Transverse colon (tissue), 4 donors: ENCODE measurements at regions not wholly inside any gene's neighbourhood (a gene's known extent, or its start where the extent isn't known, plus 50 kb on each side); places are given as distances from the start of the nearest gene placed in this dataset.

ENCODE experiments used
- DNase-seq: peaks from one replicate; pipeline ENCODE4 v3.0.0-alpha.2; 2019
- H3K27ac ChIP-seq, 4 donors: fragments of 200-600 bp; sonication (generic); 2 replicates each; pipeline ENCODE4 v1.5.1; 2016 to 2018; ENCODE audit warnings: inconsistent platforms in 4 of 4
- H3K27me3 ChIP-seq: fragments of 200-600 bp; sonication (generic); 2 replicates; pipeline ENCODE4 v1.5.1; 2017; ENCODE audit warnings: inconsistent platforms
- H3K36me3 ChIP-seq, 4 donors: fragments of 200-600 bp; sonication (generic); 2 replicates each; pipeline ENCODE4 v1.5.1; 2017 to 2019; ENCODE audit warnings: inconsistent platforms in 4 of 4
- H3K4me1 ChIP-seq, 4 donors: fragments of 200-600 bp; sonication (generic); 2 replicates each; pipeline ENCODE4 v1.5.1; 2017 to 2020; ENCODE audit warnings: inconsistent platforms in 4 of 4
- H3K4me3 ChIP-seq, 4 donors: fragments of 200-600 bp; sonication (generic); 1 replicate in 1 of 4; 2 replicates in 3 of 4; pipeline versions ENCODE4 v1.5.1 to v1.6.1; 2017 to 2019; ENCODE audit warnings: inconsistent platforms in 4 of 4
- H3K9me3 ChIP-seq, 2 donors: fragments of 200-600 bp; sonication (generic); 2 replicates each; pipeline ENCODE4 v1.5.1; 2017 to 2019; ENCODE audit warnings: inconsistent platforms in 2 of 2
- EP300 ChIP-seq: sonication (generic); formaldehyde crosslinking; IDR thresholded peaks from one replicate; pipeline ENCODE4 v1.6.1; 2017; ENCODE audit warnings: antibody characterized with exemption, low read depth
- POLR2A ChIP-seq: fragments of 450-650 bp; IDR thresholded peaks from one replicate; pipeline ENCODE4 v1.6.1; 2016; ENCODE audit warnings: antibody characterized with exemption, mild to moderate bottlenecking, moderate library complexity
- POLR2AphosphoS5 ChIP-seq, 3 donors: sonication (generic); formaldehyde crosslinking; IDR thresholded peaks; one replicate each; pipeline ENCODE4 v1.6.1; 2016; ENCODE audit warnings: antibody characterized with exemption in 3 of 3
- WGBS, 2 donors: methylation state at CpG; one replicate each; pipeline ENCODE4 v1.1.5; 2018; ENCODE audit warnings: low coverage in 1 of 2; 5-methylcytosine and 5-hydroxymethylcytosine counted together
- in situ Hi-C, 4 donors: fragments of 200-750 bp; cut with MboI; loops; one replicate each; pipeline versions ENCODE4 v1.15.0 to v1.15.1; 2017; ENCODE audit warnings: low sequenced_read_pairs in 3 of 4, low pct_ligation_motif_present in 1 of 4, low pct_unique_long_range_greater_than_20kb in 1 of 4
- intact Hi-C: fragments of 100-400 bp; cut with DNase I; formaldehyde crosslinking; loops from one replicate; pipeline ENCODE4 v1.15.1; 2023; ENCODE audit warnings: low total_unique reads
- TF ChIP-seq, protein P1 (sequence below), 5 experiments: fragments of 200-600 bp in 3 of 5; fragments of 450-650 bp in 2 of 5; sonication (generic) in 3 of 5; IDR thresholded peaks; 1 replicate in 2 of 5; 2 replicates in 3 of 5; pipeline ENCODE4 v1.5.1; 2016 to 2017; ENCODE audit warnings: antibody characterized with exemption in 5 of 5, inconsistent platforms in 3 of 5, mild to moderate bottlenecking in 2 of 5, moderate library complexity in 1 of 5

DNA sequence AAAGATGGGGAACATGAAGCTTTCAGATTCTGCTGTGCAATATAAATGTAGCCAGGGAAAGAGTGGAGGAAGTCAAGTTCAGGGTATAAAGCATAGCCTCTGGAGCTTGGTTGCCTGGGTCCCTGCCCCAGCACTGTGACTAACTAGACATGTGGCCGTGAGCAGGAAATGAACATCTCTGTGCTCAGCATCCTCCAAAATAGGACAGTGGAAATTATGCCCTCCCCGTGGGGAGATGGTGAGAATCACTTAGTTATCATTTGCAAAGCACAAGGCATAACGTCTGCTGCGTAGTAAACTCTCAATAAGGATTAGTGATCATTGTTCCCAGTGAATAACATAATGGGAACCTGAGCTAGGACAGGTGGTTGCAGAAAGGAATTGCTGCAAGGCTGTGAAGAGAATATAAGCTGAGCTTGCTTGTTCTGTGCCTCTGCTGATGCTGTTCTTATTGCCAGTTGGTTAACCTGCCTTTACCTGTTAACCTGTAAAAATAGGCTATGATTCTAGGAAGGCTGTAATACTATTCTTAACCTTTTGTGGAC lies 441.0 kb downstream of the COG6 start:
- in situ Hi-C loops, result no loop called here
- DNase-seq, result no peak
- TF ChIP-seq POLR2AphosphoS5 (IDR thresholded peaks at IDR 0.05) (no peak), POLR2A (no peak), EP300 (no peak)
- TF ChIP-seq, protein P1, sequence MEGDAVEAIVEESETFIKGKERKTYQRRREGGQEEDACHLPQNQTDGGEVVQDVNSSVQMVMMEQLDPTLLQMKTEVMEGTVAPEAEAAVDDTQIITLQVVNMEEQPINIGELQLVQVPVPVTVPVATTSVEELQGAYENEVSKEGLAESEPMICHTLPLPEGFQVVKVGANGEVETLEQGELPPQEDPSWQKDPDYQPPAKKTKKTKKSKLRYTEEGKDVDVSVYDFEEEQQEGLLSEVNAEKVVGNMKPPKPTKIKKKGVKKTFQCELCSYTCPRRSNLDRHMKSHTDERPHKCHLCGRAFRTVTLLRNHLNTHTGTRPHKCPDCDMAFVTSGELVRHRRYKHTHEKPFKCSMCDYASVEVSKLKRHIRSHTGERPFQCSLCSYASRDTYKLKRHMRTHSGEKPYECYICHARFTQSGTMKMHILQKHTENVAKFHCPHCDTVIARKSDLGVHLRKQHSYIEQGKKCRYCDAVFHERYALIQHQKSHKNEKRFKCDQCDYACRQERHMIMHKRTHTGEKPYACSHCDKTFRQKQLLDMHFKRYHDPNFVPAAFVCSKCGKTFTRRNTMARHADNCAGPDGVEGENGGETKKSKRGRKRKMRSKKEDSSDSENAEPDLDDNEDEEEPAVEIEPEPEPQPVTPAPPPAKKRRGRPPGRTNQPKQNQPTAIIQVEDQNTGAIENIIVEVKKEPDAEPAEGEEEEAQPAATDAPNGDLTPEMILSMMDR (IDR thresholded peaks at IDR 0.05), result no peak
- intact Hi-C loops, result no loop called here
- Histone ChIP-seq H3K27me3 (no peaks in the 10 kb centered on the region), H3K27ac (no peak overlapping the region), H3K9me3 (no peaks in the 10 kb centered on the region), H3K4me1 (peaks cover 0 to 13% (median 1%) of the 10 kb centered on the region in 4 donors), H3K36me3 (no peaks in the 10 kb centered on the region), H3K4me3 (no peak overlapping the region)
- 73 to 76% methylated on average over 2 to 4 of the region's 4 CpGs for WGBS, 2 donors

DNA sequence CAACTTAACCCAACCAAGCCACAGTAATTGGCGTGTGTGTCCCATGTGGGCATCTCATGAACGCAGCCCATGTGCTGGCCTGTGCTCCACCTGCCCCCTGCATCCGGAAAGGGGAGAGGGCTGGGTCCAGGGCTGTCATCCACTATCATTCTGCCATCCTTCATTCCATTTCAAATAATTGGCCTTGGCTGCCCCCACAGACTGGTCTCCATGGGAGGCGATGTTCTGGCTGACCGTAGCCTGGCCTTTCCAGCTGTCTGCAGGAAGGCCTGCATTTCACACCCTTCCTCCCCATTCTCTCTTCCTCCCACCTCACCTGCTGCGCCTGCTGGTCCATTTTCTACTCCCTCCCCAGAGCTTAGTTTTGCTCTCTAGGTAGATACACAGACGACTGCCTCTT lies 442.8 kb downstream of the COG6 start:
- TF ChIP-seq POLR2AphosphoS5 (IDR thresholded peaks at IDR 0.05), result no peak
- TF ChIP-seq POLR2A, result no peak
- TF ChIP-seq EP300, result no peak
- TF ChIP-seq, protein P1 (IDR thresholded peaks at IDR 0.05), result no peak
- Histone ChIP-seq H3K9me3 (no peaks in the 10 kb centered on the region), H3K4me3 (no peak overlapping the region), H3K27me3 (no peaks in the 10 kb centered on the region), H3K27ac (no peak overlapping the region), H3K36me3 (no peaks in the 10 kb centered on the region), H3K4me1 (peaks cover 0 to 11% (median 1%) of the 10 kb centered on the region in 4 donors)
- no peak for DNase-seq
- intact Hi-C loops, result no loop called here
- 87 to 100% methylated on average over 1 to 7 of the region's 7 CpGs for WGBS, 2 donors
- in situ Hi-C loops, result no loop called here

DNA sequence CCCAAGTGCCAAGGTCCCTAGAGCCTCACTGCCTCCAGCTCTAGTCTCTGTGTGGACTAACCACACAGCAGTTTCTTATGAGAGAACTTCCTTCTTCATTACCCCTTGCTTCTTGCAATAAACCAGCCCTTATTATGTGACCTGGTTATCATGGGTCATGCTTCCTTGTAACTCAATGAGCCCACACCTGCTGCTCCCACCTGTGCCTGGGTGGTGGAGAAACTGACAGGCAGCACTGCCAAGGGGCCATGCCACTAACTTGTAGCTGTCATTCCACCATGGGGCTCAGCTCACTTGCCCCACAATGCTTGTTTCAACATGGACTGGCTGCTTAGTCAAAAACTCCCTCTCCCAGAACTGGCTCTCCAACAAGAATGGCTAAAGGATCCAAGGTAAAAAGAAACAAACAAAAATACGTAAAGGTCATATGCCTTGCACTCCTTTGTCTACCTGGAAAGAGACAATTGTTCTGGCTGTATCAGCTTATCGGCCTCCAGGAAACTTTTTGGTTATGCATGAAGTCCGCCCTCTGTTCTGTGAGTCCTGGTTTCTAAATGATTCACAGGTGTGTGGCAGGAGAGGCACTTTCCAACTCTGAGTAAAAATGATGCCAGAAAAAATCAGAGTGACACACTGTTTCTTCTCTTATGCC lies 446.4 kb downstream of the COG6 start:
- H3K27me3 ChIP-seq, result no peaks in the 10 kb centered on the region
- H3K36me3 ChIP-seq, result no peaks in the 10 kb centered on the region
- H3K27ac ChIP-seq, result no peak overlapping the region
- H3K4me1 ChIP-seq, result no peaks in the 10 kb centered on the region
- no peak for DNase-seq
- 76 to 77% methylated on average over 3 of the region's 3 CpGs for WGBS, 2 donors
- intact Hi-C loops, result no loop called here
- in situ Hi-C loops, result no loop called here
- no peak overlapping the region for H3K4me3 ChIP-seq
- H3K9me3 ChIP-seq, result no peaks in the 10 kb centered on the region
- no peak for TF ChIP-seq EP300
- no peak for TF ChIP-seq POLR2A
- TF ChIP-seq, protein P1 (IDR thresholded peaks at IDR 0.05), result no peak
- no peak for TF ChIP-seq POLR2AphosphoS5 (IDR thresholded peaks at IDR 0.05)

DNA sequence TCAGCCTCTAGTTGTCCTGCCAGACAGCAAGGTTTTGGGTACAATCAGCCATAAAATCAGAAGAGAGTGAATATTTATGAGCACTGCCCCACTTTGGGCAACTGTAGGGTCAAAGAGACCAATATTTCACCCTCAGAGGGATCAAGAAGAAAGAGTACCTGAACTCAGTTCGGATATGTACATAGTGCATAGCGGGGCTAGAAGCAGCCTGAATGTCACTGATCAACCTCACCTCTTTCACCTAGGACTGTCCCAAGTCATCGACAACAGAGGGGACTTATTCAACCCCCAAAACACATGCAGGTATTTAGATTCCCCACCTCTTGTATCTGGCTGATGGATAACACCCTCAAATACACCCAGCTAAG lies 446.9 kb downstream of the COG6 start:
- in situ Hi-C loops, result no loop called here
- intact Hi-C loops, result no loop called here
- no peak for TF ChIP-seq EP300
- no peak for TF ChIP-seq POLR2A
- TF ChIP-seq, protein P1 (IDR thresholded peaks at IDR 0.05), result no peak
- TF ChIP-seq POLR2AphosphoS5 (IDR thresholded peaks at IDR 0.05), result no peak
- Histone ChIP-seq H3K4me3 (no peak overlapping the region), H3K9me3 (no peaks in the 10 kb centered on the region), H3K36me3 (no peaks in the 10 kb centered on the region), H3K27ac (no peak overlapping the region), H3K27me3 (no peaks in the 10 kb centered on the region), H3K4me1 (no peaks in the 10 kb centered on the region)
- WGBS, 2 donors, result 81% methylated on average over 3 of the region's 3 CpGs; no CpG with 5 or more reads in 1 of the 2 donors
- no peak for DNase-seq
